IMR-90 (cell line): ENCODE measurements at regions not wholly inside any gene's neighbourhood (a gene's known extent, or its start where the extent isn't known, plus 50 kb on each side); places are given as distances from the start of the nearest gene placed in this dataset.

Experiments
- ATAC-seq: fragments of 200-7000 bp; cut with Tn5 transposase; 2 replicates; pipeline ENCODE4 v1.9.1; 2020; ENCODE audit warnings: low read depth, mild to moderate bottlenecking, moderate library complexity
- BruUV-seq: library from RNA; stranded (reverse); fragments of 400-500 nt; replicated peaks from 2 replicates; lab custom pipeline; 2021; lab: Mats Ljungman, UMichigan
- CTCF ChIA-PET: fragments of 300-600 bp; formaldehyde crosslinking; extraction: SDS; loops from one replicate; lab custom pipeline; 2021; ENCODE audit warnings: antibody characterized with exemption; lab: Yijun Ruan, JAX
- POLR2A ChIA-PET: fragments of 300-600 bp; sonication (Branson Sonifier 250); formaldehyde crosslinking; loops from one replicate; lab custom pipeline; 2022; ENCODE audit warnings: antibody characterized with exemption; ENCODE audit not compliant: unreplicated experiment; lab: Charles Lee
- DNase-seq: peaks from one replicate; pipeline ENCODE4 v3.0.0; 2013
- H2AFZ ChIP-seq: replicated peaks from 2 replicates; pipeline ENCODE3; 2013; ENCODE audit warnings: low read length, mild to moderate bottlenecking; ENCODE audit not compliant: poor library complexity
- H2AK5ac ChIP-seq: 2 replicates; pipeline ENCODE4 v1.6.1; 2013; ENCODE audit warnings: low read depth, low read length, inconsistent platforms
- H2AK9ac ChIP-seq: replicated peaks from 2 replicates; pipeline ENCODE3; 2013; ENCODE audit warnings: mild to moderate bottlenecking, low read depth, low read length, moderate library complexity; ENCODE audit not compliant: poor library complexity
- H2BK120ac ChIP-seq: 2 replicates; pipeline ENCODE4 v1.6.1; 2013; ENCODE audit warnings: low read depth, low read length, inconsistent platforms
- H2BK15ac ChIP-seq: 3 replicates; pipeline ENCODE4 v1.6.1; 2013; ENCODE audit warnings: low read depth, low read length, inconsistent platforms
- H2BK20ac ChIP-seq: 2 replicates; pipeline ENCODE4 v1.6.1; 2013; ENCODE audit warnings: low read depth, mild to moderate bottlenecking, inconsistent platforms, low read length, moderate library complexity
- H2BK5ac ChIP-seq: 2 replicates; pipeline ENCODE4 v1.6.1; 2013; ENCODE audit warnings: mild to moderate bottlenecking, low read depth, low read length, inconsistent platforms; ENCODE audit not compliant: poor library complexity, severe bottlenecking
- H3K14ac ChIP-seq: replicated peaks from 2 replicates; pipeline ENCODE4 v1.6.1; 2013; ENCODE audit warnings: low read depth, low read length, inconsistent platforms
- H3K18ac ChIP-seq: 2 replicates; pipeline ENCODE4 v1.6.1; 2013; ENCODE audit warnings: low read depth, low read length, control low read depth
- H3K23ac ChIP-seq: 2 replicates; pipeline ENCODE4 v1.6.1; 2013; ENCODE audit warnings: low read depth, low read length, inconsistent platforms
- H3K27ac ChIP-seq: 2 replicates; pipeline ENCODE4 v1.5.1; 2013; ENCODE audit warnings: mild to moderate bottlenecking, control low read depth, low read length; ENCODE audit not compliant: insufficient read depth
- H3K27me3 ChIP-seq: 2 replicates; pipeline ENCODE4 v1.6.1; 2013; ENCODE audit warnings: low read length; ENCODE audit not compliant: control insufficient read depth, insufficient read depth
- H3K36me3 ChIP-seq: 2 replicates; pipeline ENCODE4 v1.6.1; 2013; ENCODE audit warnings: low read length, mixed read lengths; ENCODE audit not compliant: control insufficient read depth, insufficient read depth
- H3K4ac ChIP-seq: 2 replicates; pipeline ENCODE4 v1.6.1; 2013; ENCODE audit warnings: low read depth, low read length, inconsistent platforms
- H3K4me1 ChIP-seq: 2 replicates; pipeline ENCODE4 v1.6.1; 2013; ENCODE audit warnings: low read length, mixed read lengths; ENCODE audit not compliant: control insufficient read depth, insufficient read depth
- H3K4me2 ChIP-seq: 2 replicates; pipeline ENCODE4 v1.6.1; 2013; ENCODE audit warnings: low read depth, mild to moderate bottlenecking, control low read depth, low read length, moderate library complexity
- H3K4me3 ChIP-seq: 2 replicates; pipeline ENCODE4 v1.5.1; 2013; ENCODE audit warnings: low read depth, mild to moderate bottlenecking, control low read depth, low read length, moderate library complexity; ENCODE audit not compliant: insufficient read depth
- H3K56ac ChIP-seq: 2 replicates; pipeline ENCODE4 v1.6.1; 2013; ENCODE audit warnings: low read length, inconsistent platforms; ENCODE audit not compliant: insufficient read depth; ENCODE audit errors: extremely low read depth
- H3K79me1 ChIP-seq, 2 experiments: 2 replicates each; pipeline ENCODE4 v1.6.1; 2013; ENCODE audit warnings: low read length in 2 of 2, inconsistent platforms in 1 of 2, low read depth in 1 of 2
- H3K9ac ChIP-seq: 2 replicates; pipeline ENCODE4 v1.6.1; 2013; ENCODE audit warnings: low read depth, low read length, control low read depth
- H3K9me1 ChIP-seq: 2 replicates; pipeline ENCODE4 v1.6.1; 2013; ENCODE audit warnings: low read length, inconsistent platforms; ENCODE audit not compliant: insufficient read depth
- H3K9me3 ChIP-seq: 2 replicates; pipeline ENCODE4 v1.6.1; 2013; ENCODE audit warnings: low read length; ENCODE audit not compliant: control insufficient read depth, insufficient read depth
- H4K20me1 ChIP-seq: 2 replicates; pipeline ENCODE4 v1.6.1; 2013; ENCODE audit warnings: low read length, inconsistent platforms; ENCODE audit not compliant: insufficient read depth
- H4K5ac ChIP-seq: 2 replicates; pipeline ENCODE4 v1.6.1; 2013; ENCODE audit warnings: mild to moderate bottlenecking, low read depth, low read length, control low read depth
- H4K8ac ChIP-seq, 2 experiments: 2 replicates each; pipeline ENCODE4 v1.6.1; 2013; ENCODE audit warnings: low read depth in 2 of 2, low read length in 2 of 2, control low read depth in 1 of 2, inconsistent platforms in 1 of 2
- H4K91ac ChIP-seq: 2 replicates; pipeline ENCODE4 v1.6.1; 2013; ENCODE audit warnings: low read depth, low read length, inconsistent platforms; ENCODE audit not compliant: insufficient read depth
- CHD1 ChIP-seq: IDR thresholded peaks from 2 replicates; pipeline ENCODE4 v1.6.1; 2012; ENCODE audit warnings: low read depth, low read length, improper control_type of control experiment
- MAFK ChIP-seq: IDR thresholded peaks from 2 replicates; pipeline ENCODE4 v1.6.1; 2012; ENCODE audit warnings: low read depth, low read length, improper control_type of control experiment
- SMC3 ChIP-seq: fragments of 150-350 bp; IDR thresholded peaks from 2 replicates; pipeline ENCODE4 v1.6.1; 2016; ENCODE audit warnings: low read depth, mild to moderate bottlenecking, antibody characterized with exemption, low read length, moderate library complexity
- WGBS, 2 experiments: methylation state at CpG; one replicate each; pipeline versions ENCODE4 v1.1.5 to v1.1.7; 2013; ENCODE audit warnings: missing lambda C conversion rate in 2 of 2; ENCODE audit not compliant: insufficient read length in 1 of 2; ENCODE audit errors: extremely low coverage in 2 of 2; 5-methylcytosine and 5-hydroxymethylcytosine counted together
- dilution Hi-C: fragments of 300-500 bp; cut with HindIII; formaldehyde crosslinking; loops from one replicate; pipeline ENCODE4 v1.14.3; 2018; ENCODE audit warnings: low sequenced_read_pairs; ENCODE audit not compliant: unreplicated experiment
- in situ Hi-C: fragments of 300-500 bp; cut with MboI; formaldehyde crosslinking; loops from 3 replicates; pipeline ENCODE4 v1.14.3; 2019; ENCODE audit warnings: low sequenced_read_pairs, inconsistent platforms, mixed read lengths
- intact Hi-C: fragments of 100-400 bp; cut with micrococcal nuclease; formaldehyde crosslinking; loops from 2 replicates; pipeline ENCODE4 v1.10.0; 2022

GRCh38 chr22:22993184-22993583 is 77.1 kb upstream of the GNAZ start:
- Histone ChIP-seq H3K4ac (no peak overlapping the region), H3K79me1 (no peaks in the 10 kb centered on the region), H3K9me3 (peaks cover 2% of the 10 kb centered on the region; the same call in 1 of the 2 replicates), H4K5ac (no peak overlapping the region), H2AFZ (no peak overlapping the region), H4K8ac (no peak overlapping the region), H2BK120ac (no peak overlapping the region), H2BK20ac (no peak overlapping the region), H3K27me3 (no peaks in the 10 kb centered on the region), H3K4me2 (no peak overlapping the region), H3K18ac (no peak overlapping the region), H4K20me1 (no peaks in the 10 kb centered on the region), H2AK9ac (no peak overlapping the region), H3K27ac (no peak overlapping the region), H3K9me1 (no peaks in the 10 kb centered on the region), H3K14ac (no peak overlapping the region), H3K4me3 (no peak overlapping the region), H3K23ac (no peak overlapping the region), H3K4me1 (no peaks in the 10 kb centered on the region), H2BK15ac (no peak overlapping the region), H3K9ac (no peak overlapping the region), H4K91ac (no peak overlapping the region), H3K56ac (no peak overlapping the region), H2BK5ac (no peak overlapping the region), H3K36me3 (no peaks in the 10 kb centered on the region), H2AK5ac (no peak overlapping the region)
- in situ Hi-C loops, result no loop called here
- ChIA-PET POLR2A (no interaction called here), CTCF (no interaction called here)
- intact Hi-C loops, result no loop called here
- DNase-seq (no peak), ATAC-seq (no peak)
- dilution Hi-C loops, result no loop called here
- WGBS, 2 experiments, result no CpG with 5 or more reads among the region's 5 CpGs
- BruUV-seq, result no TSS peak
- no peak for TF ChIP-seq SMC3
- TF ChIP-seq MAFK, result no peak
- TF ChIP-seq CHD1, result no peak
